GM12872 (cell line): ENCODE measurements at regions not wholly inside any gene's neighbourhood (a gene's known extent, or its start where the extent isn't known, plus 50 kb on each side); places are given as distances from the start of the nearest gene placed in this dataset.

Experiments
- TF ChIP-seq, protein P1 (sequence below): IDR thresholded peaks from 3 replicates; pipeline ENCODE4 v1.5.1; 2011; ENCODE audit warnings: low read depth, mild to moderate bottlenecking, low read length, moderate library complexity; ENCODE audit not compliant: insufficient read depth

DNA sequence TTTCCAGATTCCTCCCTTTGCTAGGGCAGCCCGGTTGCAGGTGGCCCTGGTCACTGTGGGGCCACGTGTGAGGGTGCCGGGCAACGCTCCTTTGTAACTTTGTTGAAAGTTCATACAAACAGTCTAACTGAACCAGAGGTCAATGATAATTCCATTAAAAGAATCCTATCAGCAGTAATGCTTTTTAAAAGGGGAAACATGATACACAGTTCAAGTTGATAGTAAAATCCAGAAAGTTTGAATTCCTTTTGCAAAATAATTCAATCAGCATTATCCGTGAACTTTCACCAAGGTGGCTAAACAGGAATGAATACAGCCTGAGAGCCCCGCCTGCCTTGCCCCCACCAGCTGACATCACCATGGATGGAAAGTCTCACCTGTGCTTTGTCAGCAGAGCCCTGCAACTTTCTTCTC lies 166.2 kb downstream of the ACKR3 start:
- TF ChIP-seq, protein P1, sequence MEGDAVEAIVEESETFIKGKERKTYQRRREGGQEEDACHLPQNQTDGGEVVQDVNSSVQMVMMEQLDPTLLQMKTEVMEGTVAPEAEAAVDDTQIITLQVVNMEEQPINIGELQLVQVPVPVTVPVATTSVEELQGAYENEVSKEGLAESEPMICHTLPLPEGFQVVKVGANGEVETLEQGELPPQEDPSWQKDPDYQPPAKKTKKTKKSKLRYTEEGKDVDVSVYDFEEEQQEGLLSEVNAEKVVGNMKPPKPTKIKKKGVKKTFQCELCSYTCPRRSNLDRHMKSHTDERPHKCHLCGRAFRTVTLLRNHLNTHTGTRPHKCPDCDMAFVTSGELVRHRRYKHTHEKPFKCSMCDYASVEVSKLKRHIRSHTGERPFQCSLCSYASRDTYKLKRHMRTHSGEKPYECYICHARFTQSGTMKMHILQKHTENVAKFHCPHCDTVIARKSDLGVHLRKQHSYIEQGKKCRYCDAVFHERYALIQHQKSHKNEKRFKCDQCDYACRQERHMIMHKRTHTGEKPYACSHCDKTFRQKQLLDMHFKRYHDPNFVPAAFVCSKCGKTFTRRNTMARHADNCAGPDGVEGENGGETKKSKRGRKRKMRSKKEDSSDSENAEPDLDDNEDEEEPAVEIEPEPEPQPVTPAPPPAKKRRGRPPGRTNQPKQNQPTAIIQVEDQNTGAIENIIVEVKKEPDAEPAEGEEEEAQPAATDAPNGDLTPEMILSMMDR, result no peak

DNA sequence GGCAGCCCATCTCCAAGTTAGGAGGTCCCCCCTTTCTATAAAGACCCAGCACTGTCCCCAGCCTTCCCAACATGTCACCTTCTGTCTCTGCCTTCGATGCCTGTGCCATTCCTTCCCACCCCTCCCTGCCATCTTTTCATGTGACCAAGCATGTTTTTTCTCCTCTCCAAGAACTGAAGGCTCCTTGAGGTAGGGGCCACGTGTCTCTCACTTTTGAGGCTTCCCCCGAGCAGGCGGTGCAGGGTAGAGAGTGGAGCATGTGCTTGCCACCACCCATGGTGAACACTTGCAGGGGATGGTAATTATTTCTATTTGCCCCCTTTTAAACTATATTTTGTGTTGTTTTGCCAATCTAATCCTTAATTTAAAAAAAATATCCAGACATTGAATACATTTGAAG lies 168.4 kb downstream of the ACKR3 start:
- TF ChIP-seq, protein P1, result no peak

DNA sequence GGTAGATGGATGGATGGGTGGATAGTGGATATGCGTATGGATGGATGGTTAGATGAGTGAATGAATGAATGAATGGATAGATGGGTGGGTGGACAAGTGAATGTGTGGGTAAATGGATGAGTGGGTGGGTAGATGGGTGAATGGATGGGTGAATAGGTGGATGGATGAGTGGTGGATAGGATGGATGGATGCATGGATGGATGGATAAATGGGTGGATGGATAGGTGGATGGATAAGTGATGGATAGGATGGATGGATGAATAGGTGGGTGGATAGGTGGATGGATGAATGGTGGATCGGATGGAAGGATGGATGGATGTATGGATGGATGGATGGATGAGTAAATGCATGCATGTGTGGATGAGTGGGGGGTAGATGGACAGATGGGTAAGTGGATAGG lies 169.3 kb downstream of the ACKR3 start:
- TF ChIP-seq, protein P1, result no peak

DNA sequence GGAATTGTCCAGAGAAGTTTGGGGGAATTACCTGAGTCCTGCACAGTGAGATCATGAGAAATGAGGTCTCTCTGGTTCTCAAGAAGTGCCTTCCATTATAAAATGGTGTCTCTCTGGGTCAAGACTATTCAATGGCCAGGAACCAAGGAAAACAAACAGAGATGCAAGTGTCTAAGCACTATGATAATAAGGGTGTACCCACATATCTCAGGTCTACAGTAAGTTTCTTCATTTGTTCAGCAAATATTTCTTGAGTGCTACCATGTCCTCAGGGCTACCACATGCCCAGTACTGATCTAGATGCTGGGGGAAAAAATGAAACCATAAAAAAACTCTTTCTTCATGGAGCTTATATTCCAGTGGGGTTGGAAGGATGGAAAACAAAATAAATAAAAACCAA lies 170.0 kb downstream of the ACKR3 start:
- TF ChIP-seq, protein P1, result no peak

DNA sequence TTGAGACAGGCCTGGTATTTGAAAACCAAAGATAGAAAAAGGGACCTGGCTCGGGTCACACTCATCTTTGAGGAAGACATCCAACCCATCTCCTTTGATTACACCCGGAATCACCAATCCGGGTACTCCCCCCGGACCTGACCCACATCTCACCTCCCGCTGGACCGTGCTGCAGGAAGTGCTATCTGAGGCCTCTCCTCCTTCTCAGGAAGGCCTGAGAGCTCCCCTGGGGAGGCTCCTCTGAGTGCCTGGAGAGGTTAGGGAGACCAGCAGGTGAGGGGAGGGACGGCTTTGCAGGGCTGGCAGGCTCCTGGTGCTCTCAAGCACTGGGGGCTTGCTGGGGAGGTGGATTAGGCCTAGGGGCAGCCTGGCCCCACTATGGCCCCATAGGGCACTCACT lies 170.9 kb downstream of the ACKR3 start:
- TF ChIP-seq, protein P1, result no peak

DNA sequence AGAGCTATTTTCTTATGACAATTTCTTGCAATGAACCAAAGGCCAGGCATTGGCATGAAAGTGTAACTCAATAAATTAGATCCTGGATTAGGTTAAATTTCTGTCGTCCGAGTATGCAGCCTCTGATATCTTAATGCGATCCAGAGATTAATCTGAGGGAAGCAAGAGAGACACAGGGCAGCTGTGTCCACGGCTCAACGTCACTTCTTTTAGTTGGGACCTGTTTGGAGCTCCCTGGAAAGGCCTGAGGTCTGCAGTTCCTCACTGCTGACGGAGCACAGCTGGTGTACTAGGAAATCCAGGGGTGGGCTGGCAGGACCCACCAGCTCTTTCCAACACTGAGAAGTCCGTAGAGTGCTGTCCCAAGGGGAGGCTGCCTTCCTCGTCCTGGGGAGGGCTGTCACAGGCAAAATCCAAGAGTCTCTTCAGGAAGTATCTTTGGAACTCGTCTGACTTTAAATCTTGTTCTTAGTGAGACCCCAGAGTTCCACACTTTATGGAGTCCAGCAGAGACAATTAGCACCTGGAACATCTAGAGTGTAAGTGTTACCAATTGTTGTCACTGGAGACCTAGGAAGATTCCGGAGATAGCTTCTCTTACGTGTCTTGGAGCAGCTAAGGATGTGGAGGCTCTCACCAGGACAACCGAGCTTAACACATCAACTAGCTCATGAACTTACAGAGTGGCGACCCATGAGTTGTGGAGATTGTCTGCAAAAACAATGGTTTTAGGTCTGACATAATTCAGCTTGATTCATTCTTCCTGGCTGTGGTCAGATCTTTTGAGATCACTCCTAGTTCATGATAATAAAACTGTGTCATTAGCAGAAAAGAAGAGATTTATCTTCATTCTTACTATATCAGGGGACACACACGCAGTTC lies 173.7 kb downstream of the ACKR3 start:
- TF ChIP-seq, protein P1, result no peak

DNA sequence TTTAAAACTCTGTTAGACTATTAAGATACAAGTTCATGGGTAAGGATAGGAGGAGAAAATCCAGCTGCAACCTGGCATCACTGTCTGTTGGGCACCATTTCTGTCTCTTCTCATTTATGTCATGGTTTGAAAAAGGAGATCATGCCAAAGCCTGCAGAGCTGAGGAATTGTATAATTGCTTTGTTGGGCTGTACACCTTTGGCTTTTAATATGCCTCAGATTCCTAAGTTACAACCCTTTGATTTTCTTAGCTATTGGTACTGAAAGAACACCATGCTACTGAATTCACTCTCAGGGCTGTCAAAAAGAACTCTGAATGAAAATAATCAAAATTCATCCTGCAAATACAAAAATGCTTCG lies 174.3 kb downstream of the ACKR3 start:
- TF ChIP-seq, protein P1, result no peak
